ENCODE measurements at regions not wholly inside any gene's neighbourhood (a gene's known extent, or its start where the extent isn't known, plus 50 kb on each side); places are given as distances from the start of the nearest gene placed in this dataset.

DNA sequence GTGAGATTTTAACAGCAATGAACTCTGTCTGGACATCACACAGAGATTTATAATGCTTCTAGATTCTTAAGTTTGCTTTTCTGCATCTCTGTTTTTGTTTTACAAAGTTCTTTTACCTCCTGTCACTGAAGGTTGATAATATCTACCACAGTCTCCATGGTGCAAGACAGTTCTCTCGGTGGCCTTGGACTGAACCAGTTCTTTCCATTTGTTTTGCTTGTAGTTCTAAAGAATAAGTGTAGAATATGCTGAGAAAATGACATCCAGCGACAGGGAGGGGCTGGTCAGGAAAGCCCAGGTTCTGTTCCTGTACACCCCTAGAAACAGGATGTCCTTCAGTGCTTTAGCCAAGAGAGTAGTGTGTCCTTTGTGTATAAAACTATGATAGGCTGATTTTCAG is 1079.5 kb upstream of the INTU start:
- no peak for TF ChIP-seq POLR2A (IDR thresholded peaks at IDR 0.05)
- TF ChIP-seq, protein P1, sequence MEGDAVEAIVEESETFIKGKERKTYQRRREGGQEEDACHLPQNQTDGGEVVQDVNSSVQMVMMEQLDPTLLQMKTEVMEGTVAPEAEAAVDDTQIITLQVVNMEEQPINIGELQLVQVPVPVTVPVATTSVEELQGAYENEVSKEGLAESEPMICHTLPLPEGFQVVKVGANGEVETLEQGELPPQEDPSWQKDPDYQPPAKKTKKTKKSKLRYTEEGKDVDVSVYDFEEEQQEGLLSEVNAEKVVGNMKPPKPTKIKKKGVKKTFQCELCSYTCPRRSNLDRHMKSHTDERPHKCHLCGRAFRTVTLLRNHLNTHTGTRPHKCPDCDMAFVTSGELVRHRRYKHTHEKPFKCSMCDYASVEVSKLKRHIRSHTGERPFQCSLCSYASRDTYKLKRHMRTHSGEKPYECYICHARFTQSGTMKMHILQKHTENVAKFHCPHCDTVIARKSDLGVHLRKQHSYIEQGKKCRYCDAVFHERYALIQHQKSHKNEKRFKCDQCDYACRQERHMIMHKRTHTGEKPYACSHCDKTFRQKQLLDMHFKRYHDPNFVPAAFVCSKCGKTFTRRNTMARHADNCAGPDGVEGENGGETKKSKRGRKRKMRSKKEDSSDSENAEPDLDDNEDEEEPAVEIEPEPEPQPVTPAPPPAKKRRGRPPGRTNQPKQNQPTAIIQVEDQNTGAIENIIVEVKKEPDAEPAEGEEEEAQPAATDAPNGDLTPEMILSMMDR (IDR thresholded peaks at IDR 0.05): no peak

Data from suprapubic skin (tissue), 3 donors.